ENCODE measurements at regions not wholly inside any gene's neighbourhood (a gene's known extent, or its start where the extent isn't known, plus 50 kb on each side); places are given as distances from the start of the nearest gene placed in this dataset.

GRCh38 chrX:75873993-75874392 lies 88.9 kb upstream of the MAGEE2 start:
- intact Hi-C loops (cut with DNase I) = no loop called here

GRCh38 chrX:75883446-75883845 lies 98.4 kb upstream of the MAGEE2 start:
- no peaks in the 10 kb centered on the region for H3K9me3 ChIP-seq
- 36 to 46% (median 41%) methylated on average over 1 of the region's 1 CpG for WGBS, 4 donors
- H3K27ac ChIP-seq = no peak overlapping the region
- H3K4me3 ChIP-seq = no peak overlapping the region
- H3K27me3 ChIP-seq = peaks cover 0 to 2% (median 0%) of the 10 kb centered on the region in 9 donors
- H3K36me3 ChIP-seq = no peaks in the 10 kb centered on the region
- no peak for TF ChIP-seq CTCF (IDR thresholded peaks at IDR 0.05)
- no peak for TF ChIP-seq POLR2A (IDR thresholded peaks at IDR 0.05)
- no peaks in the 10 kb centered on the region for H3K4me1 ChIP-seq
- intact Hi-C loops (cut with DNase I) = no loop called here
- ATAC-seq (no peak), DNase-seq (no peak)

More at GRCh38 chrX:75873993-75874392, 88.9 kb upstream of the MAGEE2 start:
- WGBS, 4 donors = 64 to 92% (median 79%) methylated on average over 2 of the region's 2 CpGs
- DNase-seq (no peak), ATAC-seq (no peak)
- no peak for TF ChIP-seq POLR2A (IDR thresholded peaks at IDR 0.05)
- no peak for TF ChIP-seq CTCF (IDR thresholded peaks at IDR 0.05)
- no peak overlapping the region for H3K27ac ChIP-seq
- H3K4me3 ChIP-seq = no peak overlapping the region
- H3K9me3 ChIP-seq = peaks cover 0 to 15% (median 0%) of the 10 kb centered on the region in 12 donors
- no peaks in the 10 kb centered on the region for H3K4me1 ChIP-seq
- H3K27me3 ChIP-seq = peaks cover 0 to 6% (median 0%) of the 10 kb centered on the region in 9 donors
- H3K36me3 ChIP-seq = no peaks in the 10 kb centered on the region

- no peak for DNase-seq
- peaks cover 0 to 4% (median 0%) of the 10 kb centered on the region in 9 donors for H3K27me3 ChIP-seq
- no peak overlapping the region for H3K27ac ChIP-seq
- intact Hi-C loops (cut with DNase I) = no loop called here
- TF ChIP-seq CTCF (IDR thresholded peaks at IDR 0.05) = no peak
- no peak for TF ChIP-seq POLR2A (IDR thresholded peaks at IDR 0.05)
- no peak for ATAC-seq
- no peaks in the 10 kb centered on the region for H3K36me3 ChIP-seq
- 63 to 84% (median 74%) methylated on average over 7 of the region's 7 CpGs for WGBS, 4 donors
- H3K9me3 ChIP-seq = no peaks in the 10 kb centered on the region
- H3K4me1 ChIP-seq = no peaks in the 10 kb centered on the region
- H3K4me3 ChIP-seq = no peak overlapping the region
Measured at GRCh38 chrX:75887833-75888232, 102.8 kb upstream of the MAGEE2 start.

GRCh38 chrX:75892749-75893148 lies 107.7 kb upstream of the MAGEE2 start:
- intact Hi-C loops (cut with DNase I) = no loop called here
- ATAC-seq (peak in 1 of 4 donors; percentile 68), DNase-seq (no peak)
- Histone ChIP-seq H3K4me1 (no peaks in the 10 kb centered on the region), H3K9me3 (no peaks in the 10 kb centered on the region), H3K4me3 (no peak overlapping the region), H3K27me3 (peaks cover 0 to 4% (median 0%) of the 10 kb centered on the region in 9 donors), H3K27ac (peak overlapping the region in 4 of 12 donors; percentile 9 to 46 (median 18)), H3K36me3 (no peaks in the 10 kb centered on the region)
- WGBS, 4 donors = 37 to 56% (median 49%) methylated on average over 2 of the region's 2 CpGs
- TF ChIP-seq CTCF (IDR thresholded peaks at IDR 0.05) (no peak), POLR2A (IDR thresholded peaks at IDR 0.05) (no peak)

Data from heart left ventricle (tissue), 16 donors.